MM.1S (cell line): ENCODE measurements at regions not wholly inside any gene's neighbourhood (a gene's known extent, or its start where the extent isn't known, plus 50 kb on each side); places are given as distances from the start of the nearest gene placed in this dataset.

ENCODE experiments used
- DNase-seq: peaks from one replicate; pipeline ENCODE4 v3.0.0-alpha.2; 2015
- H2AFZ ChIP-seq: fragments of 300-600 bp; sonication (generic); 2 replicates; pipeline ENCODE4 v1.6.0; 2016; ENCODE audit warnings: antibody characterized with exemption, low read length
- H3F3A ChIP-seq: fragments of 300-600 bp; sonication (generic); 2 replicates; pipeline ENCODE4 v1.6.1; 2016; ENCODE audit warnings: mild to moderate bottlenecking, antibody characterized with exemption, low read length, moderate library complexity, mixed read lengths; ENCODE audit not compliant: insufficient read depth
- H3K27ac ChIP-seq: fragments of 300-600 bp; sonication (generic); 2 replicates; pipeline ENCODE4 v1.5.1; 2016; ENCODE audit warnings: mild to moderate bottlenecking, low read length
- H3K27me3 ChIP-seq: fragments of 300-600 bp; sonication (generic); replicated peaks from 2 replicates; pipeline ENCODE4 v1.6.0; 2016; ENCODE audit warnings: low read length; ENCODE audit not compliant: insufficient read depth
- H3K36me3 ChIP-seq: fragments of 300-600 bp; sonication (generic); replicated peaks from 2 replicates; pipeline ENCODE4 v1.6.1; 2016; ENCODE audit warnings: mild to moderate bottlenecking, low read length, mixed read lengths; ENCODE audit not compliant: insufficient read depth
- H3K4me1 ChIP-seq: fragments of 300-600 bp; sonication (generic); 2 replicates; pipeline ENCODE4 v1.6.1; 2016; ENCODE audit warnings: low read length, mixed read lengths
- H3K4me2 ChIP-seq: fragments of 300-600 bp; sonication (generic); 2 replicates; pipeline ENCODE4 v1.6.0; 2016; ENCODE audit warnings: low read depth, low read length
- H3K4me3 ChIP-seq: fragments of 300-600 bp; sonication (generic); 2 replicates; pipeline ENCODE4 v1.5.1; 2016; ENCODE audit warnings: low read length, mixed read lengths
- H3K79me2 ChIP-seq: fragments of 300-600 bp; sonication (generic); 2 replicates; pipeline ENCODE4 v1.6.1; 2016; ENCODE audit warnings: mixed run types, low read length, mixed read lengths
- H3K9ac ChIP-seq: fragments of 300-600 bp; sonication (generic); 2 replicates; pipeline ENCODE4 v1.6.1; 2016; ENCODE audit warnings: low read length, mixed read lengths
- H3K9me2 ChIP-seq: fragments of 300-600 bp; sonication (generic); replicated peaks from 2 replicates; pipeline ENCODE4 v1.6.1; 2016; ENCODE audit warnings: mild to moderate bottlenecking, low read length, mixed read lengths; ENCODE audit not compliant: insufficient read depth
- H3K9me3 ChIP-seq: fragments of 300-600 bp; sonication (generic); replicated peaks from 2 replicates; pipeline ENCODE4 v1.6.1; 2016; ENCODE audit warnings: mild to moderate bottlenecking, low read length, mixed read lengths; ENCODE audit not compliant: insufficient read depth
- H4K20me1 ChIP-seq: fragments of 300-600 bp; sonication (generic); 2 replicates; pipeline ENCODE4 v1.6.1; 2016; ENCODE audit warnings: mild to moderate bottlenecking, low read length, moderate library complexity, mixed read lengths; ENCODE audit not compliant: insufficient read depth
- EZH2 ChIP-seq: fragments of 300-600 bp; sonication (generic); optimal IDR thresholded peaks from 2 replicates; pipeline ENCODE3; 2017; ENCODE audit warnings: low read depth, mild to moderate bottlenecking, antibody characterized with exemption, low read length, mixed read lengths
- EZH2phosphoT487 ChIP-seq: fragments of 300-600 bp; sonication (generic); IDR thresholded peaks from 2 replicates; pipeline ENCODE4 v1.6.1; 2018; ENCODE audit warnings: antibody characterized with exemption, low read length
- TF ChIP-seq, protein P1 (sequence below): fragments of 300-600 bp; sonication (generic); IDR thresholded peaks from 2 replicates; pipeline ENCODE4 v1.5.1; 2016; ENCODE audit warnings: antibody characterized with exemption, low read length, mixed read lengths

GRCh38 chr3:69569520-69569919 is 169.7 kb upstream of the MITF start:
- no peak overlapping the region for H2AFZ ChIP-seq
- H3K36me3 ChIP-seq: no peaks in the 10 kb centered on the region
- no peak overlapping the region for H3K4me3 ChIP-seq
- H3K27ac ChIP-seq: no peak overlapping the region
- H3K9ac ChIP-seq: no peak overlapping the region
- H3K4me1 ChIP-seq: no peaks in the 10 kb centered on the region
- no peaks in the 10 kb centered on the region for H3K9me3 ChIP-seq
- no peak overlapping the region for H3K4me2 ChIP-seq
- H3K79me2 ChIP-seq: no peaks in the 10 kb centered on the region
- no peaks in the 10 kb centered on the region for H4K20me1 ChIP-seq
- H3K27me3 ChIP-seq: no peaks in the 10 kb centered on the region
- TF ChIP-seq EZH2: no peak
- TF ChIP-seq, protein P1, sequence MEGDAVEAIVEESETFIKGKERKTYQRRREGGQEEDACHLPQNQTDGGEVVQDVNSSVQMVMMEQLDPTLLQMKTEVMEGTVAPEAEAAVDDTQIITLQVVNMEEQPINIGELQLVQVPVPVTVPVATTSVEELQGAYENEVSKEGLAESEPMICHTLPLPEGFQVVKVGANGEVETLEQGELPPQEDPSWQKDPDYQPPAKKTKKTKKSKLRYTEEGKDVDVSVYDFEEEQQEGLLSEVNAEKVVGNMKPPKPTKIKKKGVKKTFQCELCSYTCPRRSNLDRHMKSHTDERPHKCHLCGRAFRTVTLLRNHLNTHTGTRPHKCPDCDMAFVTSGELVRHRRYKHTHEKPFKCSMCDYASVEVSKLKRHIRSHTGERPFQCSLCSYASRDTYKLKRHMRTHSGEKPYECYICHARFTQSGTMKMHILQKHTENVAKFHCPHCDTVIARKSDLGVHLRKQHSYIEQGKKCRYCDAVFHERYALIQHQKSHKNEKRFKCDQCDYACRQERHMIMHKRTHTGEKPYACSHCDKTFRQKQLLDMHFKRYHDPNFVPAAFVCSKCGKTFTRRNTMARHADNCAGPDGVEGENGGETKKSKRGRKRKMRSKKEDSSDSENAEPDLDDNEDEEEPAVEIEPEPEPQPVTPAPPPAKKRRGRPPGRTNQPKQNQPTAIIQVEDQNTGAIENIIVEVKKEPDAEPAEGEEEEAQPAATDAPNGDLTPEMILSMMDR: no peak
- no peak for TF ChIP-seq EZH2phosphoT487
- no peaks in the 10 kb centered on the region for H3K9me2 ChIP-seq
- DNase-seq: no peak
- H3F3A ChIP-seq: no peaks in the 10 kb centered on the region

GRCh38 chr3:69568951-69569350 is 170.3 kb upstream of the MITF start:
- no peak overlapping the region for H2AFZ ChIP-seq
- H3K9me3 ChIP-seq: no peaks in the 10 kb centered on the region
- H3K9me2 ChIP-seq: no peaks in the 10 kb centered on the region
- no peaks in the 10 kb centered on the region for H4K20me1 ChIP-seq
- H3K79me2 ChIP-seq: no peaks in the 10 kb centered on the region
- H3K36me3 ChIP-seq: no peaks in the 10 kb centered on the region
- no peaks in the 10 kb centered on the region for H3K27me3 ChIP-seq
- no peak overlapping the region for H3K4me2 ChIP-seq
- no peaks in the 10 kb centered on the region for H3F3A ChIP-seq
- TF ChIP-seq, protein P1: no peak
- no peak for TF ChIP-seq EZH2phosphoT487
- no peak for TF ChIP-seq EZH2
- H3K4me1 ChIP-seq: no peaks in the 10 kb centered on the region
- H3K4me3 ChIP-seq: no peak overlapping the region
- no peak overlapping the region for H3K27ac ChIP-seq
- no peak overlapping the region for H3K9ac ChIP-seq
- no peak for DNase-seq

DNA sequence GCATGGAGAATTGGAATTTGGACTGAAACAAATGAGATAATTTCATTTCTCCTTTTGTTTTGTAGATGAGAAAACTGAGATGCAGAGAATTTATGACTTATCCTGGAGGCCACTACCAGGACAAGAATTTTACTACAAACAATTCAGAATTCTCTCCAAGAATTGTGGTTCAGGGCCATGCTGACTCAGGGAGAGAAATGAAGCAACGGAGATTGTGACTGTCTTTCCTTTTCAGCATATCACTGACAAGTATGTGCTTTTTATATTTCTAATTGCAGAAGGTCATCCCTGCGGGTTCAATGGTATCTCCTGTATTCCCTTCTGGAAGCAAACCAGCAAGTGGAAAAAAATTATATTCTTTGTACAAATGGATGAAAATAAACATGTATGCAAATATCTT is 170.8 kb upstream of the MITF start:
- H3K27me3 ChIP-seq: no peaks in the 10 kb centered on the region
- no peaks in the 10 kb centered on the region for H3K9me2 ChIP-seq
- no peaks in the 10 kb centered on the region for H3K4me1 ChIP-seq
- no peaks in the 10 kb centered on the region for H3K79me2 ChIP-seq
- H3K4me3 ChIP-seq: no peak overlapping the region
- no peak for TF ChIP-seq EZH2
- no peak for TF ChIP-seq EZH2phosphoT487
- TF ChIP-seq, protein P1: no peak
- no peak overlapping the region for H3K4me2 ChIP-seq
- H4K20me1 ChIP-seq: no peaks in the 10 kb centered on the region
- H3K9ac ChIP-seq: no peak overlapping the region
- H3F3A ChIP-seq: no peaks in the 10 kb centered on the region
- H3K36me3 ChIP-seq: no peaks in the 10 kb centered on the region
- no peak for DNase-seq
- no peak overlapping the region for H2AFZ ChIP-seq
- no peaks in the 10 kb centered on the region for H3K9me3 ChIP-seq
- no peak overlapping the region for H3K27ac ChIP-seq

DNA sequence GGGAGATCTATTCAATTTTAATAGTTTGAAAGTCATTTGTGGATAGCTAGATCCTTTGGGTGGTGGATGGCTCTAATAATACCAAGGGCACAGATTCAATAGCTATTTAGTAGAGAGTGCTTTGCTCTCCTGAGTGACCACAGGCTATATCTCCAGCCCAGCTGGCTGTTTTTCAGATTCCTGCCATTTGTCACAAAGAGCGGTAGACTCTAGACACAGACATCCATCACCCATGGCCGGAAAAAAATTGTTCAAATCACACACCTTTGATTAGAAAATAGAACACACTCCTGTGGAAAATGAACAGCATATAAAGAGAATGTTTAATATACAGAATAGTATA is 171.6 kb upstream of the MITF start:
- no peak overlapping the region for H3K4me3 ChIP-seq
- TF ChIP-seq EZH2: no peak
- TF ChIP-seq, protein P1: no peak
- no peak for TF ChIP-seq EZH2phosphoT487
- H3K9me2 ChIP-seq: no peaks in the 10 kb centered on the region
- H3K27ac ChIP-seq: no peak overlapping the region
- H3K9ac ChIP-seq: no peak overlapping the region
- H3K4me2 ChIP-seq: no peak overlapping the region
- no peaks in the 10 kb centered on the region for H3K9me3 ChIP-seq
- no peaks in the 10 kb centered on the region for H3K79me2 ChIP-seq
- H4K20me1 ChIP-seq: no peaks in the 10 kb centered on the region
- H3K4me1 ChIP-seq: no peaks in the 10 kb centered on the region
- no peaks in the 10 kb centered on the region for H3K27me3 ChIP-seq
- H3K36me3 ChIP-seq: no peaks in the 10 kb centered on the region
- H3F3A ChIP-seq: no peaks in the 10 kb centered on the region
- no peak overlapping the region for H2AFZ ChIP-seq
- no peak for DNase-seq
